ENCODE measurements at regions not wholly inside any gene's neighbourhood (a gene's known extent, or its start where the extent isn't known, plus 50 kb on each side); places are given as distances from the start of the nearest gene placed in this dataset.

DNA sequence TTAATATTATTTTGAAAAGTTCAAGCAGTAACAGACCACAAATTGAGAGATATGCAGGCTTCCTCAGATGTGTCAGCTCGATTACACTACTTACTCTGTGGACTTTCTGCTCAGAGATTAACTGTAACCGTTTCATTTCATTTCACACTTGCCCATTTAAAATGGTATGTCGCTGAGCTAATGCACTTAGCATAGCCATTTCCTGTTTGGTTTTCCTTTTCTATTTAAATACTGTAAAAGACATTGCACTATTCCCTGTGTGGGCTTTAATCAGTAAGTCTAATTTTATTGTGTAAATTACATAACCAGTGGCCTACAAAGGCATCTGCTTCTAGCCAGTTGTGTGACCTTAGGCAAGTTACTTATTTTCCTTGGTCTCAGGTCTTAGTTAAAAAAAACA is 237.6 kb downstream of the LACC1 start (continued):
- TF ChIP-seq, protein P1, sequence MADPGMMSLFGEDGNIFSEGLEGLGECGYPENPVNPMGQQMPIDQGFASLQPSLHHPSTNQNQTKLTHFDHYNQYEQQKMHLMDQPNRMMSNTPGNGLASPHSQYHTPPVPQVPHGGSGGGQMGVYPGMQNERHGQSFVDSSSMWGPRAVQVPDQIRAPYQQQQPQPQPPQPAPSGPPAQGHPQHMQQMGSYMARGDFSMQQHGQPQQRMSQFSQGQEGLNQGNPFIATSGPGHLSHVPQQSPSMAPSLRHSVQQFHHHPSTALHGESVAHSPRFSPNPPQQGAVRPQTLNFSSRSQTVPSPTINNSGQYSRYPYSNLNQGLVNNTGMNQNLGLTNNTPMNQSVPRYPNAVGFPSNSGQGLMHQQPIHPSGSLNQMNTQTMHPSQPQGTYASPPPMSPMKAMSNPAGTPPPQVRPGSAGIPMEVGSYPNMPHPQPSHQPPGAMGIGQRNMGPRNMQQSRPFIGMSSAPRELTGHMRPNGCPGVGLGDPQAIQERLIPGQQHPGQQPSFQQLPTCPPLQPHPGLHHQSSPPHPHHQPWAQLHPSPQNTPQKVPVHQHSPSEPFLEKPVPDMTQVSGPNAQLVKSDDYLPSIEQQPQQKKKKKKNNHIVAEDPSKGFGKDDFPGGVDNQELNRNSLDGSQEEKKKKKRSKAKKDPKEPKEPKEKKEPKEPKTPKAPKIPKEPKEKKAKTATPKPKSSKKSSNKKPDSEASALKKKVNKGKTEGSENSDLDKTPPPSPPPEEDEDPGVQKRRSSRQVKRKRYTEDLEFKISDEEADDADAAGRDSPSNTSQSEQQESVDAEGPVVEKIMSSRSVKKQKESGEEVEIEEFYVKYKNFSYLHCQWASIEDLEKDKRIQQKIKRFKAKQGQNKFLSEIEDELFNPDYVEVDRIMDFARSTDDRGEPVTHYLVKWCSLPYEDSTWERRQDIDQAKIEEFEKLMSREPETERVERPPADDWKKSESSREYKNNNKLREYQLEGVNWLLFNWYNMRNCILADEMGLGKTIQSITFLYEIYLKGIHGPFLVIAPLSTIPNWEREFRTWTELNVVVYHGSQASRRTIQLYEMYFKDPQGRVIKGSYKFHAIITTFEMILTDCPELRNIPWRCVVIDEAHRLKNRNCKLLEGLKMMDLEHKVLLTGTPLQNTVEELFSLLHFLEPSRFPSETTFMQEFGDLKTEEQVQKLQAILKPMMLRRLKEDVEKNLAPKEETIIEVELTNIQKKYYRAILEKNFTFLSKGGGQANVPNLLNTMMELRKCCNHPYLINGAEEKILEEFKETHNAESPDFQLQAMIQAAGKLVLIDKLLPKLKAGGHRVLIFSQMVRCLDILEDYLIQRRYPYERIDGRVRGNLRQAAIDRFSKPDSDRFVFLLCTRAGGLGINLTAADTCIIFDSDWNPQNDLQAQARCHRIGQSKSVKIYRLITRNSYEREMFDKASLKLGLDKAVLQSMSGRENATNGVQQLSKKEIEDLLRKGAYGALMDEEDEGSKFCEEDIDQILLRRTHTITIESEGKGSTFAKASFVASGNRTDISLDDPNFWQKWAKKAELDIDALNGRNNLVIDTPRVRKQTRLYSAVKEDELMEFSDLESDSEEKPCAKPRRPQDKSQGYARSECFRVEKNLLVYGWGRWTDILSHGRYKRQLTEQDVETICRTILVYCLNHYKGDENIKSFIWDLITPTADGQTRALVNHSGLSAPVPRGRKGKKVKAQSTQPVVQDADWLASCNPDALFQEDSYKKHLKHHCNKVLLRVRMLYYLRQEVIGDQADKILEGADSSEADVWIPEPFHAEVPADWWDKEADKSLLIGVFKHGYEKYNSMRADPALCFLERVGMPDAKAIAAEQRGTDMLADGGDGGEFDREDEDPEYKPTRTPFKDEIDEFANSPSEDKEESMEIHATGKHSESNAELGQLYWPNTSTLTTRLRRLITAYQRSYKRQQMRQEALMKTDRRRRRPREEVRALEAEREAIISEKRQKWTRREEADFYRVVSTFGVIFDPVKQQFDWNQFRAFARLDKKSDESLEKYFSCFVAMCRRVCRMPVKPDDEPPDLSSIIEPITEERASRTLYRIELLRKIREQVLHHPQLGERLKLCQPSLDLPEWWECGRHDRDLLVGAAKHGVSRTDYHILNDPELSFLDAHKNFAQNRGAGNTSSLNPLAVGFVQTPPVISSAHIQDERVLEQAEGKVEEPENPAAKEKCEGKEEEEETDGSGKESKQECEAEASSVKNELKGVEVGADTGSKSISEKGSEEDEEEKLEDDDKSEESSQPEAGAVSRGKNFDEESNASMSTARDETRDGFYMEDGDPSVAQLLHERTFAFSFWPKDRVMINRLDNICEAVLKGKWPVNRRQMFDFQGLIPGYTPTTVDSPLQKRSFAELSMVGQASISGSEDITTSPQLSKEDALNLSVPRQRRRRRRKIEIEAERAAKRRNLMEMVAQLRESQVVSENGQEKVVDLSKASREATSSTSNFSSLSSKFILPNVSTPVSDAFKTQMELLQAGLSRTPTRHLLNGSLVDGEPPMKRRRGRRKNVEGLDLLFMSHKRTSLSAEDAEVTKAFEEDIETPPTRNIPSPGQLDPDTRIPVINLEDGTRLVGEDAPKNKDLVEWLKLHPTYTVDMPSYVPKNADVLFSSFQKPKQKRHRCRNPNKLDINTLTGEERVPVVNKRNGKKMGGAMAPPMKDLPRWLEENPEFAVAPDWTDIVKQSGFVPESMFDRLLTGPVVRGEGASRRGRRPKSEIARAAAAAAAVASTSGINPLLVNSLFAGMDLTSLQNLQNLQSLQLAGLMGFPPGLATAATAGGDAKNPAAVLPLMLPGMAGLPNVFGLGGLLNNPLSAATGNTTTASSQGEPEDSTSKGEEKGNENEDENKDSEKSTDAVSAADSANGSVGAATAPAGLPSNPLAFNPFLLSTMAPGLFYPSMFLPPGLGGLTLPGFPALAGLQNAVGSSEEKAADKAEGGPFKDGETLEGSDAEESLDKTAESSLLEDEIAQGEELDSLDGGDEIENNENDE (IDR thresholded peaks at IDR 0.05; ENCODE audit: insufficient replicate concordance, low read length): no peak
- TF ChIP-seq BCL11A (IDR thresholded peaks at IDR 0.05; ENCODE audit: low read depth in 2 of 2, low read length in 2 of 2) (no peak), KDM5A (IDR thresholded peaks at IDR 0.05; ENCODE audit: low read length) (no peak), SIX5 (IDR thresholded peaks at IDR 0.05; ENCODE audit: low read depth, low read length) (no peak), BACH1 (IDR thresholded peaks at IDR 0.05; ENCODE audit: low read length) (no peak), GTF2F1 (IDR thresholded peaks at IDR 0.05; ENCODE audit: borderline replicate concordance, low read depth, low read length) (no peak), EP300 (IDR thresholded peaks at IDR 0.05; ENCODE audit: borderline replicate concordance in 1 of 2, low read depth in 2 of 2, low read length in 2 of 2) (no peak), RNF2 (IDR thresholded peaks at IDR 0.05; ENCODE audit: borderline replicate concordance, low read depth, low read length, missing control alignments, poor library complexity, severe bottlenecking) (no peak), USF2 (IDR thresholded peaks at IDR 0.05; ENCODE audit: low read length) (no peak)
- TF ChIP-seq, protein P2, sequence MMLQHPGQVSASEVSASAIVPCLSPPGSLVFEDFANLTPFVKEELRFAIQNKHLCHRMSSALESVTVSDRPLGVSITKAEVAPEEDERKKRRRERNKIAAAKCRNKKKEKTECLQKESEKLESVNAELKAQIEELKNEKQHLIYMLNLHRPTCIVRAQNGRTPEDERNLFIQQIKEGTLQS (IDR thresholded peaks at IDR 0.05; ENCODE audit: insufficient read depth, low read depth, low read length): no peak
